GM12878 (cell line): ENCODE measurements at regions not wholly inside any gene's neighbourhood (a gene's known extent, or its start where the extent isn't known, plus 50 kb on each side); places are given as distances from the start of the nearest gene placed in this dataset.
A peak's percentile ranks its signal among the peaks of the same experiment; 100 is the strongest.

Experiments used
- ATAC-seq: fragments of 200-7000 bp; cut with Tn5 transposase; 3 replicates; pipeline ENCODE4 v1.9.1; 2020; ENCODE audit warnings: mild to moderate bottlenecking, moderate library complexity
- BruUV-seq: library from RNA; stranded (reverse); fragments of 400-500 nt; replicated peaks from 2 replicates; lab custom pipeline; 2021; lab: Mats Ljungman, UMichigan
- CTCF ChIA-PET: fragments of 300-600 bp; sonication (Branson Sonifier 250); formaldehyde crosslinking; extraction: SDS; loops from one replicate; lab custom pipeline; 2021; ENCODE audit warnings: inconsistent platforms; lab: Yijun Ruan, JAX
- POLR2A ChIA-PET: fragments of 350-600 bp; formaldehyde crosslinking; extraction: SDS; loops from one replicate; lab custom pipeline; 2021; ENCODE audit warnings: inconsistent platforms; lab: Charles Lee
- RAD21 ChIA-PET: fragments of 300-600 bp; sonication (Branson Sonifier 250); formaldehyde crosslinking; loops from one replicate; lab custom pipeline; 2023; ENCODE audit warnings: antibody characterized with exemption; ENCODE audit not compliant: unreplicated experiment; lab: Charles Lee
- SMC1A ChIA-PET: fragments of 300-600 bp; sonication (Branson Sonifier 250); formaldehyde crosslinking; loops from one replicate; lab custom pipeline; 2023; ENCODE audit not compliant: unreplicated experiment, uncharacterized antibody; lab: Charles Lee
- DNase-seq: peaks from one replicate; pipeline ENCODE4 v3.0.0-alpha.2; 2011; ENCODE audit warnings: low read depth, low spot score
- FAIRE-seq: peaks from 3 replicates; lab custom pipeline; 2011; peaks lifted over from hg19 to GRCh38; lab: Jason Lieb, UNC
- H2AFZ ChIP-seq: 2 replicates; pipeline ENCODE4 v1.6.0; 2011; ENCODE audit warnings: low read depth, low read length, control low read depth; ENCODE audit not compliant: control insufficient read depth
- H3K27ac ChIP-seq: 2 replicates; pipeline ENCODE4 v1.5.1; 2011; ENCODE audit warnings: control low read depth; ENCODE audit not compliant: control insufficient read depth, insufficient read depth
- H3K27me3 ChIP-seq, 2 experiments: replicated peaks in 1 of 2; 2 replicates each; pipeline versions ENCODE4 v1.6.0 to v1.6.1; 2011; ENCODE audit warnings: low read length in 1 of 2; ENCODE audit not compliant: control insufficient read depth in 2 of 2, insufficient read depth in 2 of 2
- H3K36me3 ChIP-seq, 2 experiments: 2 replicates each; pipeline ENCODE4 v1.5.1; 2011; ENCODE audit warnings: low read length in 1 of 2; ENCODE audit not compliant: control insufficient read depth in 2 of 2, insufficient read depth in 2 of 2
- H3K4me1 ChIP-seq: 2 replicates; pipeline ENCODE4 v1.6.1; 2011; ENCODE audit warnings: mild to moderate bottlenecking, low read length, moderate library complexity, mixed read lengths; ENCODE audit not compliant: control insufficient read depth, insufficient read depth
- H3K4me2 ChIP-seq: 2 replicates; pipeline ENCODE4 v1.6.0; 2011; ENCODE audit warnings: control low read depth; ENCODE audit not compliant: control insufficient read depth, insufficient read depth
- H3K4me3 ChIP-seq: fragments of 200-600 bp; sonication (generic); 2 replicates; pipeline ENCODE4 v1.5.1; 2016
- H3K79me2 ChIP-seq: 2 replicates; pipeline ENCODE4 v1.6.0; 2011; ENCODE audit warnings: low read length; ENCODE audit not compliant: control insufficient read depth, insufficient read depth
- H3K9ac ChIP-seq: 2 replicates; pipeline ENCODE4 v1.8.0; 2011; ENCODE audit warnings: low read length, control low read depth, mixed read lengths; ENCODE audit not compliant: control insufficient read depth, insufficient read depth
- H3K9me3 ChIP-seq: replicated peaks from 3 replicates; pipeline ENCODE4 v1.5.1; 2011; ENCODE audit warnings: mild to moderate bottlenecking, low read length; ENCODE audit not compliant: control insufficient read depth, insufficient read depth
- H4K20me1 ChIP-seq: 2 replicates; pipeline ENCODE4 v1.6.0; 2011; ENCODE audit not compliant: control insufficient read depth, insufficient read depth
- CTCF ChIP-seq, 3 experiments: IDR thresholded peaks in 2 of 3; conservative IDR thresholded peaks in 1 of 3; 2 replicates each; pipeline ENCODE4 v1.5.1; 2011; ENCODE audit warnings: low read depth in 3 of 3, low read length in 3 of 3, mild to moderate bottlenecking in 3 of 3, control low read depth in 2 of 3, moderate library complexity in 2 of 3, inconsistent platforms in 1 of 3, mixed read lengths in 1 of 3; ENCODE audit not compliant: control insufficient read depth in 2 of 3, insufficient read depth in 1 of 3; ENCODE audit errors: extremely low read depth in 1 of 3
- DPF2 ChIP-seq: fragments of 450-650 bp; IDR thresholded peaks from 2 replicates; pipeline ENCODE4 v1.6.1; 2017; ENCODE audit warnings: mild to moderate bottlenecking
- MAX ChIP-seq: IDR thresholded peaks from 2 replicates; pipeline ENCODE4 v1.6.1; 2012; ENCODE audit warnings: low read depth, low read length, improper control_type of control experiment
- RAD21 ChIP-seq: IDR thresholded peaks from 2 replicates; pipeline ENCODE4 v1.6.1; 2011; ENCODE audit warnings: mild to moderate bottlenecking, low read depth, low read length, moderate library complexity; ENCODE audit not compliant: insufficient read depth
- ZBTB40 ChIP-seq: fragments of 450-650 bp; IDR thresholded peaks from 2 replicates; pipeline ENCODE4 v1.6.1; 2016; ENCODE audit warnings: mild to moderate bottlenecking, moderate library complexity, borderline replicate concordance
- WGBS: methylation state at CpG from one replicate; pipeline ENCODE4 v1.1.6; 2016; ENCODE audit warnings: low lambda C conversion rate; ENCODE audit not compliant: insufficient replicate concordance, insufficient coverage; ENCODE audit errors: missing lambda C conversion rate; 5-methylcytosine and 5-hydroxymethylcytosine counted together
- in situ Hi-C: fragments of 300-500 bp; cut with MboI; formaldehyde crosslinking; loops from 9 replicates; pipeline ENCODE4 v1.14.3; 2018; ENCODE audit warnings: mixed read lengths
- intact Hi-C: fragments of 100-400 bp; cut with micrococcal nuclease; formaldehyde crosslinking; loops from one replicate; pipeline ENCODE4 v1.14.2; 2022; ENCODE audit not compliant: unreplicated experiment

- TF ChIP-seq ZBTB40 = no peak
- no peak for TF ChIP-seq MAX
Observed at GRCh38 chr14:23895053-23895419, 58.5 kb upstream of the DHRS4 start (continued).

- DNase-seq (no peak), ATAC-seq (peak; percentile 45; the same call in 1 of the 3 replicates), FAIRE-seq (no peak)
- SMC1A ChIA-PET = interaction anchor here (0.6 to 0.7 kb wide), 2 partner anchors 13 to 35 kb away, joined by 3 read pairs; no protein-coding TSS in a partner anchor
- POLR2A ChIA-PET = no interaction called here
- no peak overlapping the region for H3K9ac ChIP-seq
- no peaks in the 10 kb centered on the region for H3K9me3 ChIP-seq
- TF ChIP-seq DPF2 (no peak), CTCF (IDR thresholded peaks at IDR 0.05 in 2 of 3, conservative IDR thresholded peaks at IDR 0.05 in 1 of 3; ENCODE audit: control insufficient read depth in 2 of 3, extremely low read depth in 1 of 3, insufficient read depth in 1 of 3, low read depth in 3 of 3, low read length in 3 of 3) (peak in 2 of 3 experiments; percentile 22 to 29; a peak in 2 of 6 replicates), RAD21 (0 out of 2 replicates have a peak, but pooled peaks have one; percentile 26)
- in situ Hi-C loops (no loop called here), intact Hi-C loops (no loop called here)
- no peaks in the 10 kb centered on the region for H3K36me3 ChIP-seq
- RAD21 ChIA-PET = no interaction called here
- H3K4me1 ChIP-seq = no peaks in the 10 kb centered on the region
- no peak overlapping the region for H2AFZ ChIP-seq
- H4K20me1 ChIP-seq = no peaks in the 10 kb centered on the region
- no peak overlapping the region for H3K27ac ChIP-seq
- no peak overlapping the region for H3K4me2 ChIP-seq
- no peaks in the 10 kb centered on the region for H3K79me2 ChIP-seq
- no peaks in the 10 kb centered on the region; a peak in 1 of 4 replicates for H3K27me3 ChIP-seq
- no peak overlapping the region for H3K4me3 ChIP-seq
- BruUV-seq = no TSS peak
- WGBS = 56% methylated on average over 3 of the region's 3 CpGs
- CTCF ChIA-PET = interaction anchor here (1.2 to 2.1 kb wide), 2 partner anchors 15 to 58 kb away, joined by 3 to 8 read pairs; partner anchors contain the start of gene DHRS4
Observed at GRCh38 chr14:23895480-23895879, 58.1 kb upstream of the DHRS4 start.
